ENCODE measurements at regions not wholly inside any gene's neighbourhood (a gene's known extent, or its start where the extent isn't known, plus 50 kb on each side); places are given as distances from the start of the nearest gene placed in this dataset.

- no peaks in the 10 kb centered on the region for H3K36me3 ChIP-seq (ENCODE audit: control insufficient read depth, insufficient read depth, low read length)
- no peak overlapping the region for H3K27ac ChIP-seq
- H3K4me2 ChIP-seq (ENCODE audit: low read length): no peak overlapping the region
- H3K27me3 ChIP-seq (ENCODE audit: control insufficient read depth, insufficient read depth, low read length): no peaks in the 10 kb centered on the region
- no peaks in the 10 kb centered on the region for H3K9me3 ChIP-seq (ENCODE audit: control insufficient read depth, low read length)
- no peaks in the 10 kb centered on the region for H3K4me1 ChIP-seq
- TF ChIP-seq, protein P1, sequence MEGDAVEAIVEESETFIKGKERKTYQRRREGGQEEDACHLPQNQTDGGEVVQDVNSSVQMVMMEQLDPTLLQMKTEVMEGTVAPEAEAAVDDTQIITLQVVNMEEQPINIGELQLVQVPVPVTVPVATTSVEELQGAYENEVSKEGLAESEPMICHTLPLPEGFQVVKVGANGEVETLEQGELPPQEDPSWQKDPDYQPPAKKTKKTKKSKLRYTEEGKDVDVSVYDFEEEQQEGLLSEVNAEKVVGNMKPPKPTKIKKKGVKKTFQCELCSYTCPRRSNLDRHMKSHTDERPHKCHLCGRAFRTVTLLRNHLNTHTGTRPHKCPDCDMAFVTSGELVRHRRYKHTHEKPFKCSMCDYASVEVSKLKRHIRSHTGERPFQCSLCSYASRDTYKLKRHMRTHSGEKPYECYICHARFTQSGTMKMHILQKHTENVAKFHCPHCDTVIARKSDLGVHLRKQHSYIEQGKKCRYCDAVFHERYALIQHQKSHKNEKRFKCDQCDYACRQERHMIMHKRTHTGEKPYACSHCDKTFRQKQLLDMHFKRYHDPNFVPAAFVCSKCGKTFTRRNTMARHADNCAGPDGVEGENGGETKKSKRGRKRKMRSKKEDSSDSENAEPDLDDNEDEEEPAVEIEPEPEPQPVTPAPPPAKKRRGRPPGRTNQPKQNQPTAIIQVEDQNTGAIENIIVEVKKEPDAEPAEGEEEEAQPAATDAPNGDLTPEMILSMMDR (IDR thresholded peaks at IDR 0.05): no peak
- no peaks in the 10 kb centered on the region for H3K79me2 ChIP-seq
- H3K4me3 ChIP-seq (ENCODE audit: low read depth, low read length): no peak overlapping the region
- no peak overlapping the region for H3K9ac ChIP-seq
- no peak overlapping the region for H2AFZ ChIP-seq
Observed at GRCh38 chr3:64306745-64307144, 81.5 kb upstream of the PRICKLE2 start.

DNA sequence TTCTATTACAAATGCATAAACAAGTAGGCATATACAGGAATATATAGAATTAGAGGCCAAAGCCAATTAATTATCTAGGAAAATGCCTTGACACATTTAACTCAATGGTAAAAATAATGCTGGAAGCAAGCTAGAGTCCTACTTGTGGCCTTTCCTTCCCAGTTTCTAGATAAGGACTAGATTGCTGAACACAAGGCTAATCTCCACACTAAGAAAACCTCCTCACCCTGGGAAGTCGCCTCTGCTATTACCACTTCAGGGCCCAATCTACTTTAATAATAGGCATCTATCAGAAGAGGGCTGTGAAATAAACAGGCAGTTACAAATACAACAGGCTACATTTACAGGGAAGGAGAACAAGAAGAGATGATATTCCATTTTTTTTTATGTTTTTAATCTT lies 80.5 kb upstream of the PRICKLE2 start:
- Histone ChIP-seq H3K36me3 (ENCODE audit: control insufficient read depth, insufficient read depth, low read length) (no peaks in the 10 kb centered on the region), H3K4me3 (ENCODE audit: low read depth, low read length) (no peak overlapping the region), H3K79me2 (no peaks in the 10 kb centered on the region), H2AFZ (no peak overlapping the region), H3K4me2 (ENCODE audit: low read length) (no peak overlapping the region), H3K27ac (no peak overlapping the region), H3K27me3 (ENCODE audit: control insufficient read depth, insufficient read depth, low read length) (no peaks in the 10 kb centered on the region), H3K9me3 (ENCODE audit: control insufficient read depth, low read length) (no peaks in the 10 kb centered on the region), H3K9ac (no peak overlapping the region), H3K4me1 (no peaks in the 10 kb centered on the region)
- TF ChIP-seq, protein P1 (IDR thresholded peaks at IDR 0.05): no peak

DNA sequence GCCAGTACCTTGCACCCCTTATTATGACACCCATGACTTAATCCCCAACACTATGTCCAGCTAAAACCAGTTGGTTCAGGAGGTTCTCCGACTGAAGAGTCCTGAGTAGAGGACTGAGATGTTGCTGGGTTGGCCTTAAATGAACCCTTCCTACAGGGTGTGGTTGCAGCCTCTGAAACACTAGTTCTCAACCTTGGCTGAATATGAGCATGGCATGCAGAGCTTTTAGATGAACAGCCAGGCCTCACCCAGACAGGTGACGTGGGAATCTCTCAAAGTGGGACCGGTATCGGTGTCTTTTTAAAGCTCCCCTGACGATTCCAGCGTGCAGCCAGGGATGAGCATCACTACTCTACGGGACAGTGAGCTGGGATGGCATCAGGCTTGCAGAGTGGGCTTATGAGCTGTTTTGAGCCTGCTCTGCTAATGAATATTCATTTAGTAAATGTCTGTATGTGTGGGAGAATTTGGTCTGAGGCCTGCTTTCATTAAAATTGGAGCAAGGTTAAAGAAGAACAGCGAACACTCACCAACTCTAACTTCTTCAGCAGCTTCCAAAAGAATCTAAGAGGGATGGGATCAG lies 79.7 kb upstream of the PRICKLE2 start:
- Histone ChIP-seq H3K4me1 (no peaks in the 10 kb centered on the region), H3K36me3 (ENCODE audit: control insufficient read depth, insufficient read depth, low read length) (no peaks in the 10 kb centered on the region), H3K27ac (no peak overlapping the region), H3K27me3 (ENCODE audit: control insufficient read depth, insufficient read depth, low read length) (no peaks in the 10 kb centered on the region), H3K4me3 (ENCODE audit: low read depth, low read length) (no peak overlapping the region), H3K9me3 (ENCODE audit: control insufficient read depth, low read length) (no peaks in the 10 kb centered on the region), H3K4me2 (ENCODE audit: low read length) (no peak overlapping the region), H3K79me2 (no peaks in the 10 kb centered on the region), H3K9ac (no peak overlapping the region), H2AFZ (no peak overlapping the region)
- TF ChIP-seq, protein P1 (IDR thresholded peaks at IDR 0.05): no peak

DNA sequence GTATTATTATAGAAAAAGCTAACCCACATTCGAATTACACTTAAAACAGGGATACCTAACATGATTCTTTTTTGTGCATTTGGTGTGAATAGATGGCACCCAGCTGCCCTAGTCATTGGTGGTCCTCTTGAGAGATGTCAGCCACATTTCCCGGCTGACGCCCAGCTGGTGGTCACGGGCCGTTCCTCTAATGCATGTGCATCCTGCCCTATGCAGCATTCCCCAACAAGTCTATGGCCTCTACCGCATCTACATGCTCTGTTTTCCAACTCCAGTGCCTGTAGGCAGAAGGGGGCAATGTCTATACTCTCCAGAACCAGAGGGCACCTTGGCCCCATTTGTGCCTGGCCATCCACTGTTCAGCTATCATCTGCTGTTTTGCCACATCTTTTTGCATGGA lies 78.6 kb upstream of the PRICKLE2 start:
- Histone ChIP-seq H3K4me2 (ENCODE audit: low read length) (no peak overlapping the region), H3K27ac (no peak overlapping the region), H3K9ac (no peak overlapping the region), H3K4me3 (ENCODE audit: low read depth, low read length) (no peak overlapping the region), H3K4me1 (no peaks in the 10 kb centered on the region), H3K79me2 (no peaks in the 10 kb centered on the region), H3K27me3 (ENCODE audit: control insufficient read depth, insufficient read depth, low read length) (no peaks in the 10 kb centered on the region), H2AFZ (no peak overlapping the region), H3K9me3 (ENCODE audit: control insufficient read depth, low read length) (no peaks in the 10 kb centered on the region), H3K36me3 (ENCODE audit: control insufficient read depth, insufficient read depth, low read length) (no peaks in the 10 kb centered on the region)
- TF ChIP-seq, protein P1 (IDR thresholded peaks at IDR 0.05): no peak

DNA sequence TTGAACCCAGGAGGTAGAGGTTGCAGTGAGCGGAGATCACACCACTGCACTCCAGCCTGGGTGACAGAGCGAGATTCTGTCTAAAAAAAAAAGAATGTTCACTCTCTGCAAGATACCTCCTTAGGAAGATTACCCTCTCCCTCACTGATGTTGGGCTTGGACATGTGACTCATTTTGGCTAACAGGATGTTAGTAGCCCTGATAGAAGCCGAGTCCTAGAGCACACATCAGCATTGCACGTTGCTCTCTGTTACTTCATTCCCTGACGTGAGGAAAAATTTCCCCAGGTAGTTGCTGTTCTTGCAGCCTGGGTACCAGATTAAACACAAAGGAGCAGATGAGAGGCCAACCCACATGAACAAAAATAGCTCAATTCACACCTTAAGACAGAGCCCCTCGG lies 78.1 kb upstream of the PRICKLE2 start:
- Histone ChIP-seq H3K27ac (no peak overlapping the region), H3K9me3 (ENCODE audit: control insufficient read depth, low read length) (no peaks in the 10 kb centered on the region), H3K4me1 (no peaks in the 10 kb centered on the region), H3K36me3 (ENCODE audit: control insufficient read depth, insufficient read depth, low read length) (no peaks in the 10 kb centered on the region), H2AFZ (no peak overlapping the region), H3K4me2 (ENCODE audit: low read length) (no peak overlapping the region), H3K79me2 (no peaks in the 10 kb centered on the region), H3K9ac (no peak overlapping the region), H3K4me3 (ENCODE audit: low read depth, low read length) (no peak overlapping the region), H3K27me3 (ENCODE audit: control insufficient read depth, insufficient read depth, low read length) (no peaks in the 10 kb centered on the region)
- TF ChIP-seq, protein P1 (IDR thresholded peaks at IDR 0.05): no peak
